Dendritic cell treated with granulocyte-macrophage colony-stimulating factor and Interleukin-4, amounts not matched to agents 40 ng/mL and 50 ng/mL, for 4 days (primary cell): ENCODE measurements at regions not wholly inside any gene's neighbourhood (a gene's known extent, or its start where the extent isn't known, plus 50 kb on each side); places are given as distances from the start of the nearest gene placed in this dataset.
"Not testable (repeated sequence)": the region's sequence is repeated elsewhere in the genome, so short reads cannot be mapped to it uniquely, and the experiment has no call there.

Experiments used
- H3K27ac Mint-ChIP-seq: one replicate; pipeline ENCODE4 v1.8.0; 2022; ENCODE audit warnings: mild to moderate bottlenecking, mixed read lengths
- H3K27me3 Mint-ChIP-seq: one replicate; pipeline ENCODE4 v1.8.0; 2022; ENCODE audit warnings: mild to moderate bottlenecking, mixed read lengths
- H3K36me3 Mint-ChIP-seq: one replicate; pipeline ENCODE4 v1.8.0; 2022; ENCODE audit warnings: low read depth, mixed read lengths
- H3K4me1 Mint-ChIP-seq: one replicate; pipeline ENCODE4 v1.8.0; 2022; ENCODE audit warnings: low read depth, mixed read lengths
- H3K4me3 Mint-ChIP-seq: one replicate; pipeline ENCODE4 v1.8.0; 2022; ENCODE audit warnings: mild to moderate bottlenecking, moderate library complexity, mixed read lengths
- H3K9me3 Mint-ChIP-seq: one replicate; pipeline ENCODE4 v1.8.0; 2022; ENCODE audit warnings: mixed read lengths
- intact Hi-C: fragments of 100-400 bp; cut with micrococcal nuclease; formaldehyde crosslinking; loops from one replicate; pipeline ENCODE4 v1.15.0; 2022

DNA sequence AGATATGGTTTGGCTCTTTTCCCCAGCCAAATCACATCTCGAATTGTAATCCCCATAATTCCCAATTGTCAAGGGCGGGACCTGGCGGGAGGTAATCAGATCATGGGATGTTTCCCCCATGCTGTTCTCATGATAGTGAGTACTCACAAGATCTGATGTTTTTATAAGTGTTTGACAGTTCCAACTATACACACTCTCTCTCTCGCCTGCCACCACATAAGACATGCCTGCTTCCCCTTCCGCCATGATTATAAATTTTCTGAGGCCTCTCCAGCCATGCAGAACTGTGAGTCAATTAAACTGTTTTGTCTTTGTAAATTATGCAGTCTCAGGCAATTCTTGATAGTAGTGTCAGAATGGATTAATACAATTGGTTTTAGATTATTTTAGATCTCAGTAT is 475.7 kb upstream of the CYLC2 start:
- no peak overlapping the region for H3K4me3 Mint-ChIP-seq
- H3K36me3 Mint-ChIP-seq: no peaks in the 10 kb centered on the region
- no peak overlapping the region for H3K27ac Mint-ChIP-seq
- intact Hi-C loops: no loop called here
- H3K4me1 Mint-ChIP-seq: no peaks in the 10 kb centered on the region
- H3K9me3 Mint-ChIP-seq: peaks cover 2% of the 10 kb centered on the region
- H3K27me3 Mint-ChIP-seq: no peaks in the 10 kb centered on the region

DNA sequence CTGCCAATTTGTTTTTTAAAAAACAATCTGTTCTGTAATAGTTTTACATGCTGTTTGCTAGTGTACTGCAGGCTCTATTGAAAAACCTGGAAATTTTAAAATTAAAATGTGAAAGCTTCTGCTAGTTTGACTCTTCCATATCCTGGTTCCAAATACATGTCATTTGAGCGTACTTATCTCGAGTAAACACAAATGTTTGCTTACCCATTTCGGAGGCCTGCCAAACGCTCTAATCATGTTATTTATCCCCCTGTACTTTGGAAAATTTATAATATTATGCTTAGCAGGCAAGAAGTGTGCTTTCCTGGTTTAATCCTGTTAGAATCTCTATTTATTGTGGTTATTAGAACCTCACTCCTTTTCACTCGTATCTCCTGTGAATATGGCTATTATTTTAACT is 476.8 kb upstream of the CYLC2 start:
- Mint-ChIP-seq H3K4me3 (no peak overlapping the region), H3K4me1 (no peaks in the 10 kb centered on the region), H3K27ac (no peak overlapping the region), H3K36me3 (no peaks in the 10 kb centered on the region), H3K9me3 (no peaks in the 10 kb centered on the region), H3K27me3 (no peaks in the 10 kb centered on the region)
- intact Hi-C loops: no loop called here

GRCh38 chr9:102514541-102514940 is 480.6 kb upstream of the CYLC2 start:
- Mint-ChIP-seq H3K9me3 (no peaks in the 10 kb centered on the region), H3K4me3 (no peak overlapping the region), H3K27ac (no peak overlapping the region), H3K27me3 (no peaks in the 10 kb centered on the region), H3K36me3 (no peaks in the 10 kb centered on the region), H3K4me1 (no peaks in the 10 kb centered on the region)
- intact Hi-C loops: no loop called here

- Mint-ChIP-seq H3K27ac (no peak overlapping the region), H3K4me3 (no peak overlapping the region), H3K9me3 (no peaks in the 10 kb centered on the region), H3K27me3 (no peaks in the 10 kb centered on the region), H3K36me3 (no peaks in the 10 kb centered on the region), H3K4me1 (no peaks in the 10 kb centered on the region)
- intact Hi-C loops: no loop called here
Measured at GRCh38 chr9:102507044-102507687, 488.0 kb upstream of the CYLC2 start.

- no peak overlapping the region for H3K4me3 Mint-ChIP-seq
- no peak overlapping the region for H3K27ac Mint-ChIP-seq
- H3K4me1 Mint-ChIP-seq: no peaks in the 10 kb centered on the region
- H3K9me3 Mint-ChIP-seq: peaks cover 5% of the 10 kb centered on the region
- H3K36me3 Mint-ChIP-seq: no peaks in the 10 kb centered on the region
- intact Hi-C loops: no loop called here
- no peaks in the 10 kb centered on the region for H3K27me3 Mint-ChIP-seq
Measured at GRCh38 chr9:102506406-102506805, 488.7 kb upstream of the CYLC2 start.

DNA sequence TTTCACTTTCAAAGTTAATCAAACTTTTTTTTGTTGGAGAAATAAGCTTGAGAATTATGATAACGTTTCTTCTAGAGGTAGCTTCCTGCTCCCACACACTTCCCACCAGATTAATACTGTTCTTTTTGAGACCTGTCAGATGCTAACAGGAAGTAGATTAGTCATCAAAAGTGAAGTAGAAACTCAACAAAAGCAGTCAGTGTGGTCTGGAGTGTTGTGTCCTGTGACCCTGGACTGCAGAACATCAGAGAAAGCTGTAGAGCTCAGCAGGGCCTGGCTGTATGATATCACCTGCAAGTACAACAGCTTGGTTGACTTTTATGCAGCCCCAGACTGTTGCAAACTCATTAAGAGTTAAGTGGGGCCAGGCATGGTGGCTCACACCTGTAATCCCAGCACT is 495.7 kb upstream of the CYLC2 start:
- intact Hi-C loops: no loop called here
- no peak overlapping the region for H3K4me3 Mint-ChIP-seq
- no peaks in the 10 kb centered on the region for H3K27me3 Mint-ChIP-seq
- peaks cover 19% of the 10 kb centered on the region for H3K9me3 Mint-ChIP-seq
- no peak overlapping the region for H3K27ac Mint-ChIP-seq
- H3K4me1 Mint-ChIP-seq: no peaks in the 10 kb centered on the region
- H3K36me3 Mint-ChIP-seq: no peaks in the 10 kb centered on the region

- Mint-ChIP-seq H3K4me1 (no peaks in the 10 kb centered on the region), H3K9me3 (peaks cover 19% of the 10 kb centered on the region), H3K4me3 (no peak overlapping the region), H3K36me3 (no peaks in the 10 kb centered on the region), H3K27me3 (no peaks in the 10 kb centered on the region), H3K27ac (no peak overlapping the region)
- intact Hi-C loops: no loop called here
Measured at GRCh38 chr9:102497709-102498108, 497.4 kb upstream of the CYLC2 start.

DNA sequence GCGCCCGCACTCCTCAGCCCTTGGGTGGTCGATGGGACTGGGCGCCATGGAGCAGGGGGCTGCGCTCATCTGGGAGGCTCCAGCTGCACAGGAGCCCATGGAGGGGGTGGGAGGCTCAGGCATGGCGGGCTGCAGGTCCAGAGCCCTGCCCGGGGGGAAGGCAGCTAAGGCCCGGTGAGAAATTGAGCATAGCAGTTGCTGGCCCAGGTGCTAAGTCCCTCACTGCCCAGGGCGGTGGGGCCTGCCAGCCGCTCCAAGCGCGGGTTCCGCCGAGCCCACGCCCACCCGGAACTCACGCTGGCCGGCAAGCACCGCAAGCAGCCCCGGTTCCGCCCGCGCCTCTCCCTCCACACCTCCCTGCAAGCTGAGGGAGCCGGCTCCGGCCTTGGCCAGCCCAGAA is 508.2 kb upstream of the CYLC2 start:
- intact Hi-C loops, H3K27me3 Mint-ChIP-seq, H3K27ac Mint-ChIP-seq, H3K9me3 Mint-ChIP-seq, H3K4me3 Mint-ChIP-seq, H3K36me3 Mint-ChIP-seq, H3K4me1 Mint-ChIP-seq: not testable (repeated sequence)

- H3K4me3 Mint-ChIP-seq: no peak overlapping the region
- H3K9me3 Mint-ChIP-seq: peaks cover 7% of the 10 kb centered on the region
- H3K36me3 Mint-ChIP-seq: no peaks in the 10 kb centered on the region
- no peaks in the 10 kb centered on the region for H3K27me3 Mint-ChIP-seq
- intact Hi-C loops: no loop called here
- H3K4me1 Mint-ChIP-seq: no peaks in the 10 kb centered on the region
- no peak overlapping the region for H3K27ac Mint-ChIP-seq
Measured at GRCh38 chr9:102483651-102484050, 511.5 kb upstream of the CYLC2 start.

DNA sequence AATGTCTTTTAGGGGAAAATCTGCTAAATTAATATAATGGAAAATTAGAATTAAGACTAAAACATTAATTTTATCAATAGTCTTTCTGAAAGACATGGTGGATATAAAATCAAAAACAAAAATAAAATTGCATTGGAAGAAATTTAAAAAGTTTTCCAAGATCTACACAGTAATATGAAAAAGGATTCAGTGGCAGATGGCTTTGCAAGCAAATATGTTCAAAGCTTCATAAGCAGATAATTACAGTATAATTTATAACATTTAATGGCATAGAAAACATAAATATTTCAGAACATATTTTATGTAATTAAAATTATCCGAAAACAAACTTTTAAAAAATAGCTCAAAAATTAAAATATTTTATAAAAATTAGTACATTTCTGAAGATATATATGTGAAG is 512.4 kb upstream of the CYLC2 start:
- no peak overlapping the region for H3K27ac Mint-ChIP-seq
- no peak overlapping the region for H3K4me3 Mint-ChIP-seq
- H3K27me3 Mint-ChIP-seq: no peaks in the 10 kb centered on the region
- intact Hi-C loops: no loop called here
- H3K9me3 Mint-ChIP-seq: peaks cover 7% of the 10 kb centered on the region
- H3K36me3 Mint-ChIP-seq: no peaks in the 10 kb centered on the region
- H3K4me1 Mint-ChIP-seq: no peaks in the 10 kb centered on the region

- Mint-ChIP-seq H3K36me3 (no peaks in the 10 kb centered on the region), H3K9me3 (no peaks in the 10 kb centered on the region), H3K4me3 (no peak overlapping the region), H3K27me3 (no peaks in the 10 kb centered on the region), H3K27ac (no peak overlapping the region), H3K4me1 (no peaks in the 10 kb centered on the region)
- intact Hi-C loops: no loop called here
Measured at GRCh38 chr9:102479191-102479590, 515.9 kb upstream of the CYLC2 start.

- Mint-ChIP-seq H3K4me3 (no peak overlapping the region), H3K27me3 (no peaks in the 10 kb centered on the region), H3K36me3 (no peaks in the 10 kb centered on the region), H3K9me3 (no peaks in the 10 kb centered on the region), H3K4me1 (no peaks in the 10 kb centered on the region), H3K27ac (no peak overlapping the region)
- intact Hi-C loops: no loop called here
Measured at GRCh38 chr9:102474357-102474756, 520.8 kb upstream of the CYLC2 start.

DNA sequence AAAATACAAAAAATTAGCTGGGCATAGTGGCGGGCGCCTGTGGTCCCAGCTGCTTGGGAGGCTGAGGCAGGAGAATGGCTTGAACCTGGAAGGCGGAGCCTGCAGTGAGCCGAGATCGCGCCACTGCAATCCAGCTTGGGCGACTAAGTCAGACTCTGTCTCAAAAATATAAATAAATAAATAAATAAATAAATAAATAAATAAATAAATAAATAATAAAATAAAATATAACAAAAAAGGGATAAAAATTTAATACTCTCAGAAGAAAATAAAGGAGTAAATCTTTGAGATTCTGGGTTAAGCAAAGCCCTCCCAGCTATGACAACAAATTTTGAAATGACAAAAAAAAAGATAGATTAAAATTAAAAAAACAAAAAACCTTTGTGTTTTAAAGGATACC is 525.7 kb upstream of the CYLC2 start:
- intact Hi-C loops, H3K27ac Mint-ChIP-seq, H3K4me3 Mint-ChIP-seq, H3K27me3 Mint-ChIP-seq, H3K4me1 Mint-ChIP-seq, H3K36me3 Mint-ChIP-seq, H3K9me3 Mint-ChIP-seq: not testable (repeated sequence)

- Mint-ChIP-seq H3K4me1 (no peaks in the 10 kb centered on the region), H3K27me3 (no peaks in the 10 kb centered on the region), H3K36me3 (no peaks in the 10 kb centered on the region), H3K4me3 (no peak overlapping the region), H3K27ac (no peak overlapping the region), H3K9me3 (peaks cover 23% of the 10 kb centered on the region)
- intact Hi-C loops: no loop called here
Measured at GRCh38 chr9:102461156-102461819, 533.8 kb upstream of the CYLC2 start.

- Mint-ChIP-seq H3K36me3 (no peaks in the 10 kb centered on the region), H3K27me3 (no peaks in the 10 kb centered on the region), H3K4me3 (no peak overlapping the region), H3K9me3 (peaks cover 19% of the 10 kb centered on the region), H3K27ac (no peak overlapping the region), H3K4me1 (no peaks in the 10 kb centered on the region)
- intact Hi-C loops: no loop called here
Measured at GRCh38 chr9:102459828-102460227, 535.3 kb upstream of the CYLC2 start.
